ENCODE measurements at regions not wholly inside any gene's neighbourhood (a gene's known extent, or its start where the extent isn't known, plus 50 kb on each side); places are given as distances from the start of the nearest gene placed in this dataset.

DNA sequence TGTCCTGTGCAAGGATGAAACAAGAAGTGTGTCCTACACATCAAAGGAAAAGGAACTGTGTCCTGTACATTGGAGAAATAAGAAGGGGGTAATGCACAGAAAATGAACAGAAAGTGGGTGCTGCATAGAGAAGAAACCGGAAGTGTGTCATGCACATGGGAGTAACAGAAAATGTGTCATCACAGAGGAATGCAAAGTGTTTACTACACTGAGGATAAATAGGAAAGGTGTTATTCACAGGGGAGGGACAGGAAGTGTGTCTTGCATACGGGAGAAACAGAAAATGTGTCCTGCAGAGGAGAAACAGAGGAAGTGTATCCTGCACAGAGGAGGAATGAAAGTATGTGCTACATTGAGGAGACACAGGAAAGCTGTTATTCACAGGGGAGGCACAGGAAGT lies 834.9 kb downstream of the CDY2B start:
- no peaks in the 10 kb centered on the region for H3K36me3 ChIP-seq (ENCODE audit: control insufficient read depth in 1 of 2, insufficient read depth in 2 of 2, low read length in 2 of 2)
- no peak overlapping the region for H3K27ac ChIP-seq (ENCODE audit: low read depth, low read length)
- no peak overlapping the region for H2AFZ ChIP-seq (ENCODE audit: low read depth, low read length, poor library complexity, severe bottlenecking)
- ChIA-PET RAD21 (ENCODE audit: low non-redundant PET in 1 of 2, low total read pairs in 2 of 2, uncharacterized antibody in 2 of 2, unreplicated experiment in 2 of 2) (no interaction called here), CTCF (no interaction called here), POLR2A (no interaction called here)
- ATAC-seq (no peak), DNase-seq (ENCODE audit: low read depth, low spot score) (no peak)
- no peaks in the 10 kb centered on the region for H3K27me3 ChIP-seq (ENCODE audit: insufficient read depth, low read length)
- H3K9me3 ChIP-seq (ENCODE audit: control insufficient read depth in 1 of 2, insufficient read depth in 1 of 2, low read depth in 1 of 2, low read length in 2 of 2): no peaks in the 10 kb centered on the region
- H3K9me2 ChIP-seq (ENCODE audit: insufficient read depth): no peaks in the 10 kb centered on the region
- intact Hi-C loops (cut with micrococcal nuclease): no loop called here
- no peak overlapping the region for H3K9ac ChIP-seq (ENCODE audit: low read length)
- no peaks in the 10 kb centered on the region for H4K20me1 ChIP-seq (ENCODE audit: insufficient read depth)
- no peaks in the 10 kb centered on the region for H3K79me2 ChIP-seq (ENCODE audit: insufficient read depth, low read length)
- H3K4me2 ChIP-seq (ENCODE audit: low read length): no peak overlapping the region
- H3K4me3 ChIP-seq (replicated peaks in 1 of 2; ENCODE audit: low read depth in 1 of 2, low read length in 2 of 2): no peak overlapping the region
- TF ChIP-seq CEBPB (IDR thresholded peaks at IDR 0.05; ENCODE audit: low read depth): no peak
- TF ChIP-seq YY1 (IDR thresholded peaks at IDR 0.05; ENCODE audit: extremely low read depth, insufficient replicate concordance, low read depth, low read length): no peak
- TF ChIP-seq, protein P1, sequence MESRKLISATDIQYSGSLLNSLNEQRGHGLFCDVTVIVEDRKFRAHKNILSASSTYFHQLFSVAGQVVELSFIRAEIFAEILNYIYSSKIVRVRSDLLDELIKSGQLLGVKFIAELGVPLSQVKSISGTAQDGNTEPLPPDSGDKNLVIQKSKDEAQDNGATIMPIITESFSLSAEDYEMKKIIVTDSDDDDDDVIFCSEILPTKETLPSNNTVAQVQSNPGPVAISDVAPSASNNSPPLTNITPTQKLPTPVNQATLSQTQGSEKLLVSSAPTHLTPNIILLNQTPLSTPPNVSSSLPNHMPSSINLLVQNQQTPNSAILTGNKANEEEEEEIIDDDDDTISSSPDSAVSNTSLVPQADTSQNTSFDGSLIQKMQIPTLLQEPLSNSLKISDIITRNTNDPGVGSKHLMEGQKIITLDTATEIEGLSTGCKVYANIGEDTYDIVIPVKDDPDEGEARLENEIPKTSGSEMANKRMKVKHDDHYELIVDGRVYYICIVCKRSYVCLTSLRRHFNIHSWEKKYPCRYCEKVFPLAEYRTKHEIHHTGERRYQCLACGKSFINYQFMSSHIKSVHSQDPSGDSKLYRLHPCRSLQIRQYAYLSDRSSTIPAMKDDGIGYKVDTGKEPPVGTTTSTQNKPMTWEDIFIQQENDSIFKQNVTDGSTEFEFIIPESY (IDR thresholded peaks at IDR 0.05; ENCODE audit: extremely low read depth, insufficient replicate concordance, low read length): no peak
- no peak for TF ChIP-seq ZNF274 (IDR thresholded peaks at IDR 0.05; ENCODE audit: low read depth, low read length)
- no peak for TF ChIP-seq CBX3 (IDR thresholded peaks at IDR 0.05; ENCODE audit: low read depth)
- TF ChIP-seq, protein P2, sequence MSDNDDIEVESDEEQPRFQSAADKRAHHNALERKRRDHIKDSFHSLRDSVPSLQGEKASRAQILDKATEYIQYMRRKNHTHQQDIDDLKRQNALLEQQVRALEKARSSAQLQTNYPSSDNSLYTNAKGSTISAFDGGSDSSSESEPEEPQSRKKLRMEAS (IDR thresholded peaks at IDR 0.05): no peak
- no peak for TF ChIP-seq SIN3A (IDR thresholded peaks at IDR 0.05; ENCODE audit: low read depth)
- TF ChIP-seq, protein P3, sequence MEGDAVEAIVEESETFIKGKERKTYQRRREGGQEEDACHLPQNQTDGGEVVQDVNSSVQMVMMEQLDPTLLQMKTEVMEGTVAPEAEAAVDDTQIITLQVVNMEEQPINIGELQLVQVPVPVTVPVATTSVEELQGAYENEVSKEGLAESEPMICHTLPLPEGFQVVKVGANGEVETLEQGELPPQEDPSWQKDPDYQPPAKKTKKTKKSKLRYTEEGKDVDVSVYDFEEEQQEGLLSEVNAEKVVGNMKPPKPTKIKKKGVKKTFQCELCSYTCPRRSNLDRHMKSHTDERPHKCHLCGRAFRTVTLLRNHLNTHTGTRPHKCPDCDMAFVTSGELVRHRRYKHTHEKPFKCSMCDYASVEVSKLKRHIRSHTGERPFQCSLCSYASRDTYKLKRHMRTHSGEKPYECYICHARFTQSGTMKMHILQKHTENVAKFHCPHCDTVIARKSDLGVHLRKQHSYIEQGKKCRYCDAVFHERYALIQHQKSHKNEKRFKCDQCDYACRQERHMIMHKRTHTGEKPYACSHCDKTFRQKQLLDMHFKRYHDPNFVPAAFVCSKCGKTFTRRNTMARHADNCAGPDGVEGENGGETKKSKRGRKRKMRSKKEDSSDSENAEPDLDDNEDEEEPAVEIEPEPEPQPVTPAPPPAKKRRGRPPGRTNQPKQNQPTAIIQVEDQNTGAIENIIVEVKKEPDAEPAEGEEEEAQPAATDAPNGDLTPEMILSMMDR (IDR thresholded peaks at IDR 0.05 in 2 of 3, conservative IDR thresholded peaks at IDR 0.05 in 1 of 3; ENCODE audit: borderline replicate concordance in 1 of 3, insufficient read depth in 1 of 3, low read depth in 2 of 3, low read length in 2 of 3): no peak
- no peak for TF ChIP-seq SP1 (IDR thresholded peaks at IDR 0.05; ENCODE audit: low read depth)
- no peak for TF ChIP-seq ELF1 (IDR thresholded peaks at IDR 0.05; ENCODE audit: borderline replicate concordance, low read depth)
- TF ChIP-seq, protein P4, sequence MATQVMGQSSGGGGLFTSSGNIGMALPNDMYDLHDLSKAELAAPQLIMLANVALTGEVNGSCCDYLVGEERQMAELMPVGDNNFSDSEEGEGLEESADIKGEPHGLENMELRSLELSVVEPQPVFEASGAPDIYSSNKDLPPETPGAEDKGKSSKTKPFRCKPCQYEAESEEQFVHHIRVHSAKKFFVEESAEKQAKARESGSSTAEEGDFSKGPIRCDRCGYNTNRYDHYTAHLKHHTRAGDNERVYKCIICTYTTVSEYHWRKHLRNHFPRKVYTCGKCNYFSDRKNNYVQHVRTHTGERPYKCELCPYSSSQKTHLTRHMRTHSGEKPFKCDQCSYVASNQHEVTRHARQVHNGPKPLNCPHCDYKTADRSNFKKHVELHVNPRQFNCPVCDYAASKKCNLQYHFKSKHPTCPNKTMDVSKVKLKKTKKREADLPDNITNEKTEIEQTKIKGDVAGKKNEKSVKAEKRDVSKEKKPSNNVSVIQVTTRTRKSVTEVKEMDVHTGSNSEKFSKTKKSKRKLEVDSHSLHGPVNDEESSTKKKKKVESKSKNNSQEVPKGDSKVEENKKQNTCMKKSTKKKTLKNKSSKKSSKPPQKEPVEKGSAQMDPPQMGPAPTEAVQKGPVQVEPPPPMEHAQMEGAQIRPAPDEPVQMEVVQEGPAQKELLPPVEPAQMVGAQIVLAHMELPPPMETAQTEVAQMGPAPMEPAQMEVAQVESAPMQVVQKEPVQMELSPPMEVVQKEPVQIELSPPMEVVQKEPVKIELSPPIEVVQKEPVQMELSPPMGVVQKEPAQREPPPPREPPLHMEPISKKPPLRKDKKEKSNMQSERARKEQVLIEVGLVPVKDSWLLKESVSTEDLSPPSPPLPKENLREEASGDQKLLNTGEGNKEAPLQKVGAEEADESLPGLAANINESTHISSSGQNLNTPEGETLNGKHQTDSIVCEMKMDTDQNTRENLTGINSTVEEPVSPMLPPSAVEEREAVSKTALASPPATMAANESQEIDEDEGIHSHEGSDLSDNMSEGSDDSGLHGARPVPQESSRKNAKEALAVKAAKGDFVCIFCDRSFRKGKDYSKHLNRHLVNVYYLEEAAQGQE (IDR thresholded peaks at IDR 0.05; ENCODE audit: low read depth): no peak
- TF ChIP-seq ZFX (IDR thresholded peaks at IDR 0.05): no peak
- TF ChIP-seq RAD21 (IDR thresholded peaks at IDR 0.05; ENCODE audit: low read depth): no peak
- no peak for TF ChIP-seq POLR2AphosphoS5 (IDR thresholded peaks at IDR 0.05; ENCODE audit: low read depth, low read length)
- no peak for TF ChIP-seq EZH2phosphoT487 (IDR thresholded peaks at IDR 0.05; ENCODE audit: borderline replicate concordance)
- H3K4me1 ChIP-seq (ENCODE audit: control insufficient read depth in 1 of 2, insufficient read depth in 2 of 2, low read length in 2 of 2): no peaks in the 10 kb centered on the region
- no TSS peak for BruUV-seq (replicated peaks)
